ENCODE measurements at regions not wholly inside any gene's neighbourhood (a gene's known extent, or its start where the extent isn't known, plus 50 kb on each side); places are given as distances from the start of the nearest gene placed in this dataset.

DNA sequence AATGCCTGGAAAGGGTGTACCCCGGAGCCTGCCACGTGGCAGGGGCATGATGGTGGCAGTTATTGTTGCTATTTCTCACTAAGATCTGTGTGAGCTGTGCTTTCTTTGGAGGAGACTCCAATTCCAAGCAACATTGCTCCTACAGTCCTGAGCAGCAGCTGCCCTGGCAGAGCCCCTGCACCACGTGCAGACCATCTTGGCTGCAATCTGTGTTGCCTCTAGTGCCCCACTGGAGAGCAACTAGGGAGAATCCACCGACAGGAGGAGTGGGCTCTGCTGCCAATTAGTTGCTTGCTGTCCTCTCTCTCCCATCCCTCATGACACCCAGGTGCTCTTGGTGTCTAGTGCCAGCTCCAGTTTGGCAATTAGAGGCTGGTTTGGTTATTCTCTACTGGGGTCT, 116.0 kb downstream of the PXDC1 start:
- TF ChIP-seq, protein P1, sequence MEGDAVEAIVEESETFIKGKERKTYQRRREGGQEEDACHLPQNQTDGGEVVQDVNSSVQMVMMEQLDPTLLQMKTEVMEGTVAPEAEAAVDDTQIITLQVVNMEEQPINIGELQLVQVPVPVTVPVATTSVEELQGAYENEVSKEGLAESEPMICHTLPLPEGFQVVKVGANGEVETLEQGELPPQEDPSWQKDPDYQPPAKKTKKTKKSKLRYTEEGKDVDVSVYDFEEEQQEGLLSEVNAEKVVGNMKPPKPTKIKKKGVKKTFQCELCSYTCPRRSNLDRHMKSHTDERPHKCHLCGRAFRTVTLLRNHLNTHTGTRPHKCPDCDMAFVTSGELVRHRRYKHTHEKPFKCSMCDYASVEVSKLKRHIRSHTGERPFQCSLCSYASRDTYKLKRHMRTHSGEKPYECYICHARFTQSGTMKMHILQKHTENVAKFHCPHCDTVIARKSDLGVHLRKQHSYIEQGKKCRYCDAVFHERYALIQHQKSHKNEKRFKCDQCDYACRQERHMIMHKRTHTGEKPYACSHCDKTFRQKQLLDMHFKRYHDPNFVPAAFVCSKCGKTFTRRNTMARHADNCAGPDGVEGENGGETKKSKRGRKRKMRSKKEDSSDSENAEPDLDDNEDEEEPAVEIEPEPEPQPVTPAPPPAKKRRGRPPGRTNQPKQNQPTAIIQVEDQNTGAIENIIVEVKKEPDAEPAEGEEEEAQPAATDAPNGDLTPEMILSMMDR (IDR thresholded peaks at IDR 0.05) = no peak
- no peak for TF ChIP-seq POLR2A (IDR thresholded peaks at IDR 0.05)
